GM23338 (cell line): ENCODE measurements at regions not wholly inside any gene's neighbourhood (a gene's known extent, or its start where the extent isn't known, plus 50 kb on each side); places are given as distances from the start of the nearest gene placed in this dataset.

Source experiments
- CTCF ChIP-seq, 2 experiments: fragments of 200-600 bp in 1 of 2; sonication (generic) in 1 of 2; conservative IDR thresholded peaks; 2 replicates each; pipeline versions ENCODE4 v1.5.1 to v1.6.1; 2016 to 2017; ENCODE audit warnings: antibody characterized with exemption in 2 of 2, low read depth in 2 of 2, mild to moderate bottlenecking in 2 of 2, moderate library complexity in 1 of 2
- EZH2 ChIP-seq: fragments of 200-600 bp; sonication (generic); IDR thresholded peaks from one replicate; pipeline ENCODE4 v1.8.0; 2017; ENCODE audit warnings: antibody characterized with exemption, mild to moderate bottlenecking, low read depth; ENCODE audit not compliant: unreplicated experiment
- EZH2phosphoT487 ChIP-seq: fragments of 200-600 bp; sonication (generic); IDR thresholded peaks from one replicate; pipeline ENCODE4 v1.8.1; 2018; ENCODE audit warnings: antibody characterized with exemption; ENCODE audit not compliant: unreplicated experiment
- POLR2AphosphoS5 ChIP-seq: IDR thresholded peaks from 2 replicates; pipeline ENCODE4 v1.6.1; 2016; ENCODE audit warnings: antibody characterized with exemption, low read depth
- REST ChIP-seq: IDR thresholded peaks from one replicate; pipeline ENCODE4 v1.6.1; 2018; ENCODE audit warnings: antibody characterized with exemption; ENCODE audit not compliant: unreplicated experiment
- ZNF331 ChIP-seq: fragments of 250-450 bp; sonication (Bioruptor Pico); IDR thresholded peaks from 2 replicates; pipeline ENCODE4 v1.5.0; 2020; ENCODE audit warnings: low read depth, mild to moderate bottlenecking, moderate library complexity

- TF ChIP-seq CTCF (conservative IDR thresholded peaks at IDR 0.05; ENCODE audit: low read depth in 2 of 2) = no peak
- no peak for TF ChIP-seq EZH2
- no peak for TF ChIP-seq EZH2phosphoT487
- no peak for TF ChIP-seq REST
- no peak for TF ChIP-seq POLR2AphosphoS5
- no peak for TF ChIP-seq ZNF331
Observed at GRCh38 chr2:118786746-118787145, 60.7 kb downstream of the EN1 start.
